ENCODE measurements at regions not wholly inside any gene's neighbourhood (a gene's known extent, or its start where the extent isn't known, plus 50 kb on each side); places are given as distances from the start of the nearest gene placed in this dataset.

- H3K9me3 ChIP-seq = no peaks in the 10 kb centered on the region
- peaks cover 8% of the 10 kb centered on the region for H3K4me1 ChIP-seq
- H3K27ac ChIP-seq = no peak overlapping the region
- DNase-seq (no peak), ATAC-seq (no peak)
- H3K27me3 ChIP-seq (ENCODE audit: low read depth) = no peaks in the 10 kb centered on the region
- no peak for TF ChIP-seq CTCF (IDR thresholded peaks at IDR 0.05)
- intact Hi-C loops (cut with DNase I) = loop anchor here (10.0 kb wide), 2 partner anchors 238 to 478 kb away; no protein-coding TSS in a partner anchor
- no peak overlapping the region for H3K4me3 ChIP-seq
- H3K36me3 ChIP-seq = no peaks in the 10 kb centered on the region
Observed at GRCh38 chr11:19552656-19553260, 159.9 kb upstream of the NAV2 start.

- Histone ChIP-seq H3K9me3 (no peaks in the 10 kb centered on the region), H3K27me3 (ENCODE audit: low read depth) (no peaks in the 10 kb centered on the region), H3K36me3 (no peaks in the 10 kb centered on the region), H3K27ac (no peak overlapping the region), H3K4me1 (peaks cover 5% of the 10 kb centered on the region), H3K4me3 (no peak overlapping the region)
- DNase-seq = no peak
- no peak for TF ChIP-seq CTCF (IDR thresholded peaks at IDR 0.05)
- ATAC-seq = no peak
- intact Hi-C loops (cut with DNase I) = loop anchor here (10.0 kb wide), 2 partner anchors 237 to 477 kb away; no protein-coding TSS in a partner anchor
Observed at GRCh38 chr11:19552161-19552560, 160.5 kb upstream of the NAV2 start.

- no peak overlapping the region for H3K4me3 ChIP-seq
- no peaks in the 10 kb centered on the region for H3K9me3 ChIP-seq
- ATAC-seq (no peak), DNase-seq (no peak)
- H3K4me1 ChIP-seq = peaks cover 5% of the 10 kb centered on the region
- intact Hi-C loops (cut with DNase I) = loop anchor here (10.0 kb wide), 2 partner anchors 237 to 477 kb away; no protein-coding TSS in a partner anchor
- H3K27ac ChIP-seq = no peak overlapping the region
- no peaks in the 10 kb centered on the region for H3K36me3 ChIP-seq
- no peak for TF ChIP-seq CTCF (IDR thresholded peaks at IDR 0.05)
- no peaks in the 10 kb centered on the region for H3K27me3 ChIP-seq (ENCODE audit: low read depth)
Observed at GRCh38 chr11:19551457-19551856, 161.2 kb upstream of the NAV2 start.

- Histone ChIP-seq H3K4me3 (no peak overlapping the region), H3K4me1 (no peaks in the 10 kb centered on the region), H3K27me3 (ENCODE audit: low read depth) (no peaks in the 10 kb centered on the region), H3K9me3 (no peaks in the 10 kb centered on the region), H3K36me3 (no peaks in the 10 kb centered on the region), H3K27ac (no peak overlapping the region)
- no peak for TF ChIP-seq CTCF (IDR thresholded peaks at IDR 0.05)
- no peak for DNase-seq
- intact Hi-C loops (cut with DNase I) = no loop called here
- ATAC-seq = no peak
Observed at GRCh38 chr11:19547044-19547443, 165.6 kb upstream of the NAV2 start.

GRCh38 chr11:19546325-19546724 is 166.3 kb upstream of the NAV2 start:
- DNase-seq (no peak), ATAC-seq (no peak)
- no peak for TF ChIP-seq CTCF (IDR thresholded peaks at IDR 0.05)
- Histone ChIP-seq H3K9me3 (no peaks in the 10 kb centered on the region), H3K36me3 (no peaks in the 10 kb centered on the region), H3K27ac (no peak overlapping the region), H3K27me3 (ENCODE audit: low read depth) (no peaks in the 10 kb centered on the region), H3K4me3 (no peak overlapping the region), H3K4me1 (no peaks in the 10 kb centered on the region)
- intact Hi-C loops (cut with DNase I) = no loop called here

Data from lower lobe of right lung (tissue), 2 donors.